ENCODE measurements at regions not wholly inside any gene's neighbourhood (a gene's known extent, or its start where the extent isn't known, plus 50 kb on each side); places are given as distances from the start of the nearest gene placed in this dataset.

GRCh38 chr1:106960412-106960811, 96.1 kb upstream of the PRMT6 start:
- 39% methylated on average over 4 of the region's 4 CpGs for WGBS
- Histone ChIP-seq H3K4me1 (ENCODE audit: control insufficient read depth in 4 of 4, insufficient read depth in 4 of 4, low read length in 3 of 4) (no peaks in the 10 kb centered on the region), H3K9ac (ENCODE audit: low read depth in 1 of 2, low read length in 2 of 2) (no peak overlapping the region), H3K36me3 (ENCODE audit: control insufficient read depth in 4 of 4, insufficient read depth in 3 of 4, low read depth in 1 of 4, low read length in 3 of 4) (no peaks in the 10 kb centered on the region), H3K27ac (ENCODE audit: low read depth in 1 of 2, low read length in 2 of 2) (no peak overlapping the region), H3K9me3 (ENCODE audit: control insufficient read depth in 4 of 4, low read length in 3 of 4) (peaks cover 0 to 3% (median 0%) of the 10 kb centered on the region in 4 donors), H3K4me3 (ENCODE audit: low read depth in 1 of 3, low read length in 3 of 3) (no peak overlapping the region), H3K27me3 (ENCODE audit: control insufficient read depth in 4 of 4, insufficient read depth in 4 of 4, low read length in 3 of 4) (peaks cover 0 to 5% (median 0%) of the 10 kb centered on the region in 4 donors)
- TF ChIP-seq GABPA (IDR thresholded peaks at IDR 0.05 in 1 of 2, conservative IDR thresholded peaks at IDR 0.05 in 1 of 2) (no peak), RAD21 (IDR thresholded peaks at IDR 0.05) (no peak), SP1 (IDR thresholded peaks at IDR 0.05) (no peak), FOXA1 (IDR thresholded peaks at IDR 0.05) (no peak), YY1 (IDR thresholded peaks at IDR 0.05) (no peak), FOXA2 (IDR thresholded peaks at IDR 0.05) (no peak), EGR1 (IDR thresholded peaks at IDR 0.05; ENCODE audit: low read depth in 2 of 2) (no peak), ATF3 (IDR thresholded peaks at IDR 0.05) (no peak), HNF4G (IDR thresholded peaks at IDR 0.05) (no peak), CTCF (IDR thresholded peaks at IDR 0.05; ENCODE audit: low read depth, low read length, missing input control) (no peak), JUND (IDR thresholded peaks at IDR 0.05) (no peak), HNF4A (conservative IDR thresholded peaks at IDR 0.05) (no peak), TAF1 (conservative IDR thresholded peaks at IDR 0.05) (no peak), RXRA (IDR thresholded peaks at IDR 0.05) (no peak)
- TF ChIP-seq, protein P1, sequence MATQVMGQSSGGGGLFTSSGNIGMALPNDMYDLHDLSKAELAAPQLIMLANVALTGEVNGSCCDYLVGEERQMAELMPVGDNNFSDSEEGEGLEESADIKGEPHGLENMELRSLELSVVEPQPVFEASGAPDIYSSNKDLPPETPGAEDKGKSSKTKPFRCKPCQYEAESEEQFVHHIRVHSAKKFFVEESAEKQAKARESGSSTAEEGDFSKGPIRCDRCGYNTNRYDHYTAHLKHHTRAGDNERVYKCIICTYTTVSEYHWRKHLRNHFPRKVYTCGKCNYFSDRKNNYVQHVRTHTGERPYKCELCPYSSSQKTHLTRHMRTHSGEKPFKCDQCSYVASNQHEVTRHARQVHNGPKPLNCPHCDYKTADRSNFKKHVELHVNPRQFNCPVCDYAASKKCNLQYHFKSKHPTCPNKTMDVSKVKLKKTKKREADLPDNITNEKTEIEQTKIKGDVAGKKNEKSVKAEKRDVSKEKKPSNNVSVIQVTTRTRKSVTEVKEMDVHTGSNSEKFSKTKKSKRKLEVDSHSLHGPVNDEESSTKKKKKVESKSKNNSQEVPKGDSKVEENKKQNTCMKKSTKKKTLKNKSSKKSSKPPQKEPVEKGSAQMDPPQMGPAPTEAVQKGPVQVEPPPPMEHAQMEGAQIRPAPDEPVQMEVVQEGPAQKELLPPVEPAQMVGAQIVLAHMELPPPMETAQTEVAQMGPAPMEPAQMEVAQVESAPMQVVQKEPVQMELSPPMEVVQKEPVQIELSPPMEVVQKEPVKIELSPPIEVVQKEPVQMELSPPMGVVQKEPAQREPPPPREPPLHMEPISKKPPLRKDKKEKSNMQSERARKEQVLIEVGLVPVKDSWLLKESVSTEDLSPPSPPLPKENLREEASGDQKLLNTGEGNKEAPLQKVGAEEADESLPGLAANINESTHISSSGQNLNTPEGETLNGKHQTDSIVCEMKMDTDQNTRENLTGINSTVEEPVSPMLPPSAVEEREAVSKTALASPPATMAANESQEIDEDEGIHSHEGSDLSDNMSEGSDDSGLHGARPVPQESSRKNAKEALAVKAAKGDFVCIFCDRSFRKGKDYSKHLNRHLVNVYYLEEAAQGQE (IDR thresholded peaks at IDR 0.05): no peak
- TF ChIP-seq, protein P2, sequence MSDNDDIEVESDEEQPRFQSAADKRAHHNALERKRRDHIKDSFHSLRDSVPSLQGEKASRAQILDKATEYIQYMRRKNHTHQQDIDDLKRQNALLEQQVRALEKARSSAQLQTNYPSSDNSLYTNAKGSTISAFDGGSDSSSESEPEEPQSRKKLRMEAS (IDR thresholded peaks at IDR 0.05): no peak
- no peak for DNase-seq (ENCODE audit: low spot score)

DNA sequence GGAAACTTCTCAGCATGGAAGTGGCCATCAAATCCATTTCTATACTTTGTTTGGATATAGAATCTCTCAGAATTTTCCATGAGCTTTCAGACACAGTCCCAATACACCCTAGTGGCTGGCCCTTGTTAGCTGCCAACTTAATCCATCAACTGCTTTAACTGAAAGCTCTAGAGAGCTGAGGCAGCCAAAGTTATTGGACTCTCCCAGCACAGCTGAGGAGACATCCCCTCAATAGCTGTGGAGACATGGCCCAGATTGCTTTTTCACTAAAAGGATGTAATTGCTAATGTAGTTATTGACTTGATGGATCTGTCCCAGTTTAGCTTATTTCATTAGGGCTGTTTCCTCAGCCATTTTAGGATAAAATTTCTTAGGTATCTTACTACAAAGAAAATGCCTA, 94.8 kb upstream of the PRMT6 start:
- Histone ChIP-seq H3K27me3 (ENCODE audit: control insufficient read depth in 4 of 4, insufficient read depth in 4 of 4, low read length in 3 of 4) (peaks cover 0 to 5% (median 0%) of the 10 kb centered on the region in 4 donors), H3K27ac (ENCODE audit: low read depth in 1 of 2, low read length in 2 of 2) (no peak overlapping the region), H3K4me3 (ENCODE audit: low read depth in 1 of 3, low read length in 3 of 3) (no peak overlapping the region), H3K4me1 (ENCODE audit: control insufficient read depth in 4 of 4, insufficient read depth in 4 of 4, low read length in 3 of 4) (no peaks in the 10 kb centered on the region), H3K9ac (ENCODE audit: low read depth in 1 of 2, low read length in 2 of 2) (no peak overlapping the region), H3K9me3 (ENCODE audit: control insufficient read depth in 4 of 4, low read length in 3 of 4) (peaks cover 0 to 3% (median 0%) of the 10 kb centered on the region in 4 donors), H3K36me3 (ENCODE audit: control insufficient read depth in 4 of 4, insufficient read depth in 3 of 4, low read depth in 1 of 4, low read length in 3 of 4) (no peaks in the 10 kb centered on the region)
- DNase-seq (ENCODE audit: low spot score): no peak
- TF ChIP-seq SP1 (IDR thresholded peaks at IDR 0.05): no peak
- no peak for TF ChIP-seq FOXA1 (IDR thresholded peaks at IDR 0.05)
- no peak for TF ChIP-seq HNF4A (conservative IDR thresholded peaks at IDR 0.05)
- no peak for TF ChIP-seq FOXA2 (IDR thresholded peaks at IDR 0.05)
- TF ChIP-seq, protein P1 (IDR thresholded peaks at IDR 0.05): no peak
- TF ChIP-seq RAD21 (IDR thresholded peaks at IDR 0.05): no peak
- no peak for TF ChIP-seq ZBTB33 (IDR thresholded peaks at IDR 0.05)
- TF ChIP-seq NR2F2 (IDR thresholded peaks at IDR 0.05): no peak
- TF ChIP-seq RXRA (IDR thresholded peaks at IDR 0.05): no peak
- no peak for TF ChIP-seq YY1 (IDR thresholded peaks at IDR 0.05)
- TF ChIP-seq EGR1 (IDR thresholded peaks at IDR 0.05; ENCODE audit: low read depth in 2 of 2): no peak
- no peak for TF ChIP-seq JUND (IDR thresholded peaks at IDR 0.05)
- TF ChIP-seq CTCF (IDR thresholded peaks at IDR 0.05; ENCODE audit: low read depth, low read length, missing input control): no peak
- no peak for TF ChIP-seq TAF1 (conservative IDR thresholded peaks at IDR 0.05)
- no peak for TF ChIP-seq GABPA (IDR thresholded peaks at IDR 0.05 in 1 of 2, conservative IDR thresholded peaks at IDR 0.05 in 1 of 2)
- TF ChIP-seq HNF4G (IDR thresholded peaks at IDR 0.05): no peak

Measured in liver (tissue), 8 donors.